Epithelial cell of proximal tubule (primary cell): ENCODE measurements at regions not wholly inside any gene's neighbourhood (a gene's known extent, or its start where the extent isn't known, plus 50 kb on each side); places are given as distances from the start of the nearest gene placed in this dataset.

Experiments
- DNase-seq: peaks from one replicate; pipeline ENCODE4 v3.0.0-alpha.2; 2011; ENCODE audit warnings: low read depth
- H3K4me3 ChIP-seq: 2 replicates; pipeline ENCODE4 v1.5.1; 2011; ENCODE audit warnings: low read depth, mild to moderate bottlenecking, low read length
- TF ChIP-seq, protein P1 (sequence below): conservative IDR thresholded peaks from 2 replicates; pipeline ENCODE4 v1.5.1; 2012; ENCODE audit warnings: low read depth, mild to moderate bottlenecking, low read length

DNA sequence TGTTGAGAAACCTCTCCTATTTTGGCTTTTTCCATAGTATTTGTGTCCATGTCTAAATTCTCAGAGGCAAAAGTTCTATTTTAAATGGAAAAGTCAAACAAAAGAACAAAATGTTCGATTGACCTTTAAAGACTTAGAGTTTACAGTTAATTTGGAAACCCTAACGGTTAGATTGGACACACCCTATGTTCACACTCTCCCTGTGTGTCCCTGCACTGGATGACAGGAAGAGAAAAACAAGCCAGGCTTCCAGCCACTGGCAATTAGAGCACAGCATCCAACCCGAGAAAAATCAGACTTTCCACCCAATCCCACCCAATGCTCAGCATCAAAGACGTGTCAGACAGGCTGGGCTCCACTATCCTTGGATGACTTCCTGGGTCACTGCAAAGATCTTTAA lies 241.3 kb downstream of the TBXT start:
- H3K4me3 ChIP-seq: no peak overlapping the region
- no peak for DNase-seq
- TF ChIP-seq, protein P1, sequence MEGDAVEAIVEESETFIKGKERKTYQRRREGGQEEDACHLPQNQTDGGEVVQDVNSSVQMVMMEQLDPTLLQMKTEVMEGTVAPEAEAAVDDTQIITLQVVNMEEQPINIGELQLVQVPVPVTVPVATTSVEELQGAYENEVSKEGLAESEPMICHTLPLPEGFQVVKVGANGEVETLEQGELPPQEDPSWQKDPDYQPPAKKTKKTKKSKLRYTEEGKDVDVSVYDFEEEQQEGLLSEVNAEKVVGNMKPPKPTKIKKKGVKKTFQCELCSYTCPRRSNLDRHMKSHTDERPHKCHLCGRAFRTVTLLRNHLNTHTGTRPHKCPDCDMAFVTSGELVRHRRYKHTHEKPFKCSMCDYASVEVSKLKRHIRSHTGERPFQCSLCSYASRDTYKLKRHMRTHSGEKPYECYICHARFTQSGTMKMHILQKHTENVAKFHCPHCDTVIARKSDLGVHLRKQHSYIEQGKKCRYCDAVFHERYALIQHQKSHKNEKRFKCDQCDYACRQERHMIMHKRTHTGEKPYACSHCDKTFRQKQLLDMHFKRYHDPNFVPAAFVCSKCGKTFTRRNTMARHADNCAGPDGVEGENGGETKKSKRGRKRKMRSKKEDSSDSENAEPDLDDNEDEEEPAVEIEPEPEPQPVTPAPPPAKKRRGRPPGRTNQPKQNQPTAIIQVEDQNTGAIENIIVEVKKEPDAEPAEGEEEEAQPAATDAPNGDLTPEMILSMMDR: no peak

DNA sequence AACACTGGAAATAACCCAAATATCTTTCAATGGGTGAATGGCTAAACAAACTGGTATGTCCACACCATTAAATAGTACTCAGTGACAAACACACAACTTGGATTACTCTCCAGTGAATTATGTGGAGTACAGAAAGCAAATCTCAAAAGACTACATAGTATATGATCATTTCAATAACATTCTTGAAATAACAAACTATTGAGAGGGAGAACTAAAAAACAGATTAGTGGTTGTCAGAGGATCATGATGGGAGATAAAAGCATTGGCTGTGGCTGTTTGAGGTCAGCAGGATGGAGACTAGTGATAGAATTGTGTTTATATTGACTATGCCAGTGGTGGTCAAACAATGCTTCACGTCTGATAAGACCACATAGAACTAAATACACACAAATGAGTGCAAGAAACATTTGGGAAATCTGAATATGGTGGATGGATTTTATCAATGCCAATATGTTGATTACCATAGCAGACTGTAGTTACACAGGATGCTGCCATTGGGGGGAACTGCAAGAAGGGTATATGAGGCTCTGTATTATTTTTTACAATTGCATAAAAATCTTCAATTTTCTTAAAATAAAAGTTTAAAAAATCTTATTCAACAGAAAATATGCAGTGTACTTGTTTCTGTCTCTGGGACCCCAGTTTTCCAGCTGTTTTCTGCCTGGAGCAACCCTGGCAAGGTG lies 242.0 kb downstream of the TBXT start:
- no peak for DNase-seq
- no peak overlapping the region for H3K4me3 ChIP-seq
- TF ChIP-seq, protein P1: no peak

DNA sequence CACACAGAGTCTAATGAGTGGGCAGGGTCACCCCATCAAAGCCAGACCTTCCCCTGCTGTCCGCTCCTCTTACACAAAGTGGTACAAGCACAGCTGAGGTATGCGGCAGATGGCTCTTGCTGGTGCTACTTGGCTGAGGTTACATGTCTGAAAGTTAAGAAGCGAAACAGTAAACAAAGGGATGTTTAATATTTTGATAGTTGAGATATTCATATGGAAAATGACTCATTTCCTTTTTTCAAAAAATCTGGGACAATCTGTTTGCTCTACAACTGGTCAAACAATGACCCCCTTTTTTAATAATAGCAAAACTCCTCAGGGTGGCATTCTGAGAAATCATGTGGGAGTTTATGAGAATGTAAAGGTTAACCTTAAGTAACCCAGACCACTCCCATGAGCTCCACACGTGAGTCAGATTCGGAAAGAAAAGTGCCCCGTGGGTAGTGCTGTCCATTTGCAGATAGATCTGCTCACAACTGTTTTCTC lies 245.3 kb downstream of the TBXT start:
- H3K4me3 ChIP-seq: no peak overlapping the region
- TF ChIP-seq, protein P1: no peak
- DNase-seq: no peak

DNA sequence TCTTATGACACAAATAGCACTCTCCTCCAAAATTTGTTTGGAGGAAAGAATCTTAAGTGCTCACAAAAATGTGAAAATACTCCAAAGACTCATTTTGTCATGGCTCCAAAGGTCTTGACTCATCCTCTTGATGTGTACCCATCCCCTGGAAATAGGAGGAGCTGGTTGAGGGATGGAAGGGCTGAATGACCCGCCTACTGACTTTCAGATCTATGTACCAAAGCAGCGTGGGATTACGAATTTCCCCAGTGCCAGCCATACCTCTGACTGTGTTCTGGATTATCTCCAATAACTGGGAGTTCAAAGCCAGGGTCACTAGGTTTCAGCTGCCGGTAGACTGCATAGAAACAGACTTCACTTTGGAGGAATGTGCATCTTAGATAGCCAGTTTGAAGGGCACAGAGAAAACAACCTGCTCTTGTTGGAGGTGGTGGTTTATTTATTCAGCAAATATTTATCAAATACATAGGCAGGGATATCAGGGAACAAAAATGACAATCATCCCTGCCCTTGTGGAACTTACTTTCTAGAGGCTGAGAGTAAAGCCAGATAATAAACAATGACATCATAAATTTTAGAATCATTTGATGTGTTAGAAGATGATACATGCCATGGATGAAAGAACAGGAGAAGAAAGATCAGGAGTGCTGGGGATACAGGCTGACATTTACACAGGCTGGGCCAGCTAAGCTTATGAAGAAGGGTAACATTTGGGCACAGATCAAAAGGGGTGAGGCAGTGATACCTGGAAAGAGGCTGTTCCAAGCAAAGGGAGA lies 246.6 kb downstream of the TBXT start:
- no peak overlapping the region for H3K4me3 ChIP-seq
- TF ChIP-seq, protein P1: no peak
- DNase-seq: no peak

DNA sequence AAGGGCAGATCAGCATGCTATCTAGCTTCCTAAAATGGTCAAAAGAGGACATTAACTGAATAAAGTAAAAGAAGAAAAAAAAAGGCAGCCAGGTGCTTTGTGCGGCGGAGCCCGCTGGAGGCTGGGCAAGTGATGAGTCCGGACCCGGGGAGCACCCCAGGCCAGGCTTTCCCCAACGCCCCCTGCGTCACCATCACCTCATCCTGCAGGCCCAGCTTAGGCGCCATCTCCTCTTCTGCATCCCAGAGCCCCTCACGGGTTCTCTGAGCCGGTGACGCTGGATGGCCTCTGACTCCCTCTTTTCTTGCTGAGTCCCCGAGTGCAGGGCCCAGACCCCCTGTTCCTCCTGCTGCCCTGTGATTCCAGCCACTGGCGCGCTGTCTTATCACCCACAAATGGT lies 250.1 kb downstream of the TBXT start:
- no peak overlapping the region for H3K4me3 ChIP-seq
- DNase-seq: no peak
- TF ChIP-seq, protein P1: no peak

DNA sequence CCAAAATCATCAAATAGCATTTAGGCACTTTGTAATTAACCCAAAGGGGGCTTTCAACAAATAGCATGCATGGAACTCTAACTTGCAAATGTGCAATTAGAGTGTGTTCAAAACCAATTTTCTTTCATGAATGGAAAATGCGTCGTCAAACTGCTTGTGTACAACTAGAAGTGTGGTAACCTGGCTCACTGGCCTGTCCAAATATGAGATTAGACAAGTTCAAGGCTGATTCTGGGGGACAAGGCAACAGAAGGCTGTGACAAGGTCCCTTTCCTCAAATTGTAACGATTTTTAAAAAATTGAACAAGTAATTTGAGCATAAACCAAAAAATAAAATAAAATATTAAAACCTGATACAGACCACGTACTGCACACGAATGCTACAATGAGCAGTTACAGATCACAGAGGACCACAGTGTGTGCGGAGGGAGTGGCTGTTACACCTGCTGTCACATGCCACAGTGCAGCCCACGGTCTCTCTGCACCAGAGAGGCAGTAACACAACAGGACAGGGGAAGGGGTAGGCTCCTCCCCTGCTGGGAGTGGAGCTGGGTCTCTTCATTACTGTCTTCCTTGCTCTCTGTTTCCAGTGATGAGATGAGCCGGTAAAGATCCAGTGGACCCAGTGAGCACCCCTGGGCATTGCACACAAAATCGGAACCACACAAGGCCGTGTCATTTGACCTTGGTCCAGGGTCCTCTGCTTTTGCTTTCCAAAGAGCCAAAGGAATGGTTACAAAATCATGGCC lies 252.2 kb upstream of the PDE10A start:
- H3K4me3 ChIP-seq: no peak overlapping the region
- DNase-seq: no peak
- TF ChIP-seq, protein P1: no peak
